ENCODE measurements at regions not wholly inside any gene's neighbourhood (a gene's known extent, or its start where the extent isn't known, plus 50 kb on each side); places are given as distances from the start of the nearest gene placed in this dataset.
"Not testable (repeated sequence)": the region's sequence is repeated elsewhere in the genome, so short reads cannot be mapped to it uniquely, and the experiment has no call there.

- no peak for DNase-seq
Observed at GRCh38 chr1:72485801-72486200, 203.5 kb upstream of the NEGR1 start.

GRCh38 chr1:72483846-72484357 lies 201.6 kb upstream of the NEGR1 start:
- DNase-seq: no peak

- no peak for DNase-seq
Observed at GRCh38 chr1:72482736-72483413, 200.5 kb upstream of the NEGR1 start.

- DNase-seq: no peak
Observed at GRCh38 chr1:72481420-72481970, 199.2 kb upstream of the NEGR1 start.

- no peak for DNase-seq
Observed at GRCh38 chr1:72466376-72466775, 184.0 kb upstream of the NEGR1 start.

- DNase-seq: no peak
Observed at GRCh38 chr1:72462186-72462905, 180.0 kb upstream of the NEGR1 start.

GRCh38 chr1:72442262-72442661 lies 159.9 kb upstream of the NEGR1 start:
- no peak for DNase-seq

GRCh38 chr1:72439036-72439435 lies 156.7 kb upstream of the NEGR1 start:
- peak in 2 of 3 donors; percentile 2 to 5 for DNase-seq

GRCh38 chr1:72438270-72438669 lies 155.9 kb upstream of the NEGR1 start:
- DNase-seq: peak in 2 of 3 donors; percentile 27

- DNase-seq: peak; percentile 47 to 62 (median 58)
Observed at GRCh38 chr1:72435025-72435424, 152.7 kb upstream of the NEGR1 start.

- no peak for DNase-seq
Observed at GRCh38 chr1:72434070-72434469, 151.7 kb upstream of the NEGR1 start.

GRCh38 chr1:72433591-72433990 lies 151.3 kb upstream of the NEGR1 start:
- peak; percentile 33 to 44 (median 39) for DNase-seq

- peak in 2 of 3 donors; percentile 8 to 12 for DNase-seq
Observed at GRCh38 chr1:72432645-72433267, 150.4 kb upstream of the NEGR1 start.

GRCh38 chr1:72431810-72432209 lies 149.5 kb upstream of the NEGR1 start:
- DNase-seq: no peak

GRCh38 chr1:72428276-72428675 lies 145.9 kb upstream of the NEGR1 start:
- not testable (repeated sequence) for DNase-seq

GRCh38 chr1:72419229-72419628 lies 136.9 kb upstream of the NEGR1 start:
- no peak for DNase-seq

- DNase-seq: no peak
Observed at GRCh38 chr1:72412286-72412685, 129.9 kb upstream of the NEGR1 start.

- DNase-seq: no peak
Observed at GRCh38 chr1:72399807-72400206, 117.5 kb upstream of the NEGR1 start.

- no peak for DNase-seq
Observed at GRCh38 chr1:72397786-72398185, 115.4 kb upstream of the NEGR1 start.

- no peak for DNase-seq
Observed at GRCh38 chr1:72394457-72394856, 112.1 kb upstream of the NEGR1 start.

- no peak for DNase-seq
Observed at GRCh38 chr1:72379072-72379471, 96.7 kb upstream of the NEGR1 start.

GRCh38 chr1:72375226-72375625 lies 92.9 kb upstream of the NEGR1 start:
- no peak for DNase-seq

- DNase-seq: no peak
Observed at GRCh38 chr1:72371259-72372035, 89.1 kb upstream of the NEGR1 start.
